ENCODE measurements at regions not wholly inside any gene's neighbourhood (a gene's known extent, or its start where the extent isn't known, plus 50 kb on each side); places are given as distances from the start of the nearest gene placed in this dataset.

DNA sequence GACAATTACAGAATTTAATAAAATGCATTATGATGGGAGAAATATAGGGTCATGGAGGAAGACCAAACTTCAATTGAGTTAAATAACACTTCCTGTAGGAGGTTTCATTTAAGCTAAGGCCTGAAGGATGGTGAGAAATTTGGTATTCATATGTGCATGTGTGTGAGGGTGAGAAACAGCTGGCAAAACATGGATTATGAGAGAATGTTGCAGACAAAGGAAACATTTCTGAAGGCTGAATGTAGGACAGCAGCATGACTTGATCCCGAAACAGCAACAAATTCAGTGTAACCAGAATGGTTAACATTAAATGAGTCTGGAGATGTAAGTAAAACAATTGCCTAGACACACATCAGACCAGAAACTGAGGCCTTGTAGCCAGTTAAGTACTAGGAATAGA is 630.8 kb downstream of the NR4A2 start (continued):
- TF ChIP-seq FOXK2 (conservative IDR thresholded peaks at IDR 0.05 in 1 of 2, IDR thresholded peaks at IDR 0.05 in 1 of 2; ENCODE audit: low read depth in 2 of 2) (no peak), ZNF408 (CRISPR knock-in tag; IDR thresholded peaks at IDR 0.05; ENCODE audit: low read depth) (no peak), FOXA1 (IDR thresholded peaks at IDR 0.05; ENCODE audit: borderline replicate concordance) (no peak)

DNA sequence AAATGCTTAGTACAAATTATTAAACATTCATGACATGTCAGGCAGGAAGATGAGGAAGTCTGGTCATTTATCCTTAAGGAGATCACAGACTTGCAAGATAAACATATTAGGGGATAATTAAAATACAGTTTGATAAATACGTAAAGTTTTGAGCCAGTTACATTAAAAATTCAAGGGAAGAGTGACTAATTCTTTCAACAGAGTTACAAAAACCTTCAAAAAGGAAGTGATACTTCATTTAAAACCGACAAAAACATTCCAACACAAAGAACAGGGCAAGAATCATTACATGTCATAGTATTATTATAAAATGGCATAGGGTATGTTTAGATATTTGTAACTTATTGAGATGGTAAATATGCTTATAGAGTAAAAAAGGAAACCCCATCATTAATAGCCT is 636.0 kb downstream of the NR4A2 start:
- no peaks in the 10 kb centered on the region for H3K27me3 ChIP-seq (ENCODE audit: control insufficient read depth in 2 of 2, insufficient read depth in 2 of 2, low read length in 2 of 2)
- H3K4me3 ChIP-seq = no peak overlapping the region
- H3K4me1 ChIP-seq (replicated peaks in 1 of 2; ENCODE audit: control insufficient read depth in 2 of 2, insufficient read depth in 2 of 2, low read length in 2 of 2) = no peaks in the 10 kb centered on the region
- H3K9me3 ChIP-seq (replicated peaks; ENCODE audit: control insufficient read depth, insufficient read depth, low read depth, low read length) = no peaks in the 10 kb centered on the region
- no peaks in the 10 kb centered on the region for H4K20me1 ChIP-seq (replicated peaks; ENCODE audit: control insufficient read depth, insufficient read depth, low read length)
- BruUV-seq (replicated peaks) = no TSS peak
- WGBS (ENCODE audit: insufficient coverage, low coverage, missing lambda C conversion rate) = 4% methylated on average over 2 of the region's 2 CpGs
- H3K27ac ChIP-seq (ENCODE audit: extremely low read depth, low read depth, low read length) = no peak overlapping the region
- CTCF ChIA-PET (ENCODE audit: low intra/inter-chr PET ratio) = no interaction called here
- DNase-seq (ENCODE audit: extremely low read depth in 1 of 4, low spot score in 3 of 4) (no peak), ATAC-seq (no peak), FAIRE-seq (no peak)
- POLR2A ChIA-PET = no interaction called here
- H2AFZ ChIP-seq (ENCODE audit: low read depth, low read length) = no peak overlapping the region
- in situ Hi-C loops (cut with MboI) = no loop called here
- H3K79me2 ChIP-seq (ENCODE audit: control insufficient read depth, insufficient read depth, low read length) = no peaks in the 10 kb centered on the region
- H3K4me2 ChIP-seq (ENCODE audit: insufficient read depth, low read length) = no peak overlapping the region
- intact Hi-C loops (cut with micrococcal nuclease) = no loop called here
- H3K9ac ChIP-seq (ENCODE audit: insufficient read depth in 1 of 2, low read depth in 2 of 2, low read length in 2 of 2) = no peak overlapping the region
- H3K36me3 ChIP-seq (ENCODE audit: control insufficient read depth, insufficient read depth, low read length) = no peaks in the 10 kb centered on the region
- H3K9me1 ChIP-seq (ENCODE audit: control insufficient read depth, insufficient read depth, low read length) = no peaks in the 10 kb centered on the region
- TF ChIP-seq, protein P1, sequence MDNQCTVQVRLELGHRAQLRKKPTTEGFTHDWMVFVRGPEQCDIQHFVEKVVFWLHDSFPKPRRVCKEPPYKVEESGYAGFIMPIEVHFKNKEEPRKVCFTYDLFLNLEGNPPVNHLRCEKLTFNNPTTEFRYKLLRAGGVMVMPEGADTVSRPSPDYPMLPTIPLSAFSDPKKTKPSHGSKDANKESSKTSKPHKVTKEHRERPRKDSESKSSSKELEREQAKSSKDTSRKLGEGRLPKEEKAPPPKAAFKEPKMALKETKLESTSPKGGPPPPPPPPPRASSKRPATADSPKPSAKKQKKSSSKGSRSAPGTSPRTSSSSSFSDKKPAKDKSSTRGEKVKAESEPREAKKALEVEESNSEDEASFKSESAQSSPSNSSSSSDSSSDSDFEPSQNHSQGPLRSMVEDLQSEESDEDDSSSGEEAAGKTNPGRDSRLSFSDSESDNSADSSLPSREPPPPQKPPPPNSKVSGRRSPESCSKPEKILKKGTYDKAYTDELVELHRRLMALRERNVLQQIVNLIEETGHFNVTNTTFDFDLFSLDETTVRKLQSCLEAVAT (IDR thresholded peaks at IDR 0.05) = no peak
- TF ChIP-seq, protein P2, sequence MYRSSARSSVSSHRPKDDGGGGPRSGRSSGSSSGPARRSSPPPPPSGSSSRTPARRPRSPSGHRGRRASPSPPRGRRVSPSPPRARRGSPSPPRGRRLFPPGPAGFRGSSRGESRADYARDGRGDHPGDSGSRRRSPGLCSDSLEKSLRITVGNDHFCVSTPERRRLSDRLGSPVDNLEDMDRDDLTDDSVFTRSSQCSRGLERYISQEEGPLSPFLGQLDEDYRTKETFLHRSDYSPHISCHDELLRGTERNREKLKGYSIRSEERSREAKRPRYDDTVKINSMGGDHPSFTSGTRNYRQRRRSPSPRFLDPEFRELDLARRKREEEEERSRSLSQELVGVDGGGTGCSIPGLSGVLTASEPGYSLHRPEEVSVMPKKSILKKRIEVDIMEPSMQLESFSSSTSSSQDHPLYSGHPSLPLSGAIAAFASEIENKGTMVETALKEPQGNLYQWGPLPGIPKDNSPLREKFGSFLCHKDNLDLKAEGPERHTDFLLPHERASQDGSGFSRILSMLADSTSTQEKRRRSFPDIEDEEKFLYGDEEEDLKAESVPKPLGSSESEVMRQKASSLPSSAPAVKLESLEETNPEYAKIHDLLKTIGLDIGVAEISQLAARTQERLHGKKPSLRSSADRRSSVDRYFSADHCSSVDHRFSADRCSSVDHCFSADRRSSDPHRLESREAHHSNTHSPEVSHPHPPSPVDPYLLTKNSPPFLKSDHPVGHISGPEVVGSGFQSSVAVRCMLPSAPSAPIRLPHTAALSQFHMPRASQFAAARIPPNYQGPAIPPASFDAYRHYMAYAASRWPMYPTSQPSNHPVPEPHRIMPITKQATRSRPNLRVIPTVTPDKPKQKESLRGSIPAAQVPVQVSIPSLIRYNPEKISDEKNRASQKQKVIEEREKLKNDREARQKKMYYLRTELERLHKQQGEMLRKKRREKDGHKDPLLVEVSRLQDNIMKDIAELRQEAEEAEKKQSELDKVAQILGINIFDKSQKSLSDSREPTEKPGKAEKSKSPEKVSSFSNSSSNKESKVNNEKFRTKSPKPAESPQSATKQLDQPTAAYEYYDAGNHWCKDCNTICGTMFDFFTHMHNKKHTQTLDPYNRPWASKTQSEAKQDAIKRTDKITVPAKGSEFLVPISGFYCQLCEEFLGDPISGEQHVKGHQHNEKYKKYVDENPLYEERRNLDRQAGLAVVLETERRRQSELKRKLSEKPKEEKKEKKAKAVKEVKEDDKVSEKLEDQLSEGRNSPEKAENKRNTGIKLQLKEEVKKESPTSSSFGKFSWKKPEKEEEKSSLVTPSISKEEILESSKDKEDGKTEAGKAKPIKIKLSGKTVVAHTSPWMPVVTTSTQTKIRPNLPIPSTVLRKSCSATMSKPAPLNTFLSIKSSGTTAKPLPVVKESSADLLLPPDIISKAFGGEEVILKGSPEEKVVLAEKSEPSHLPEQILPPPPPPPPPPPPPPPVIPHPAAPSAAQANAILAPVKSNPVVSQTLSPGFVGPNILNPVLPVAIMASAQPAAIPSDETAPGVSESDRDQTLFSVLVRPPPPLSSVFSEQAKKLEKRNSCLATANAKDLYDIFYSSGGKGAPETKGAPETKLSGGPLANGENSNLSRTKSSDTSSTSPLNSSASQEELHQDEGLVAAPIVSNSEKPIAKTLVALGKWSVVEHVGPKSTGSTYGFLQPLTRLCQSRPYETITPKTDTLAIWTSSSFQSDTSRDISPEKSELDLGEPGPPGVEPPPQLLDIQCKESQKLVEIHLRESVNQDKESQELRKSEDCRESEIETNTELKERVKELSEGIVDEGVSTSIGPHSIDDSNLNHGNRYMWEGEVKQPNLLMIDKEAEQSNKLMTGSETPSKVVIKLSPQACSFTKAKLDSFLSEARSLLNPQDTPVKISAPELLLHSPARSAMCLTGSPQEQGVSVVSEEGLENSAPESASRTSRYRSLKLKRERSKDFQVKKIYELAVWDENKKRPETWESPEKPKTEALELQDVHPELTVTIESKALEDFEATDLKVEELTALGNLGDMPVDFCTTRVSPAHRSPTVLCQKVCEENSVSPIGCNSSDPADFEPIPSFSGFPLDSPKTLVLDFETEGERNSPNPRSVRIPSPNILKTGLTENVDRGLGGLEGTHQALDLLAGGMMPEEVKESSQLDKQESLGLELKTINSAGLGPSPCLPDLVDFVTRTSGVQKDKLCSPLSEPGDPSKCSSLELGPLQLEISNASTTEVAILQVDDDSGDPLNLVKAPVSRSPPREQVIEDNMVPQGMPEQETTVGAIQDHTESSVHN (IDR thresholded peaks at IDR 0.05; ENCODE audit: borderline replicate concordance in 1 of 2, low read depth in 1 of 2) = no peak
- no peak for TF ChIP-seq NR3C1 (CRISPR knock-in tag; IDR thresholded peaks at IDR 0.05)

Measured in K562 (cell line).